HepG2 (cell line): ENCODE measurements at regions not wholly inside any gene's neighbourhood (a gene's known extent, or its start where the extent isn't known, plus 50 kb on each side); places are given as distances from the start of the nearest gene placed in this dataset.

Source experiments
- ATAC-seq: fragments of 200-7000 bp; cut with Tn5 transposase; 3 replicates; pipeline ENCODE4 v1.9.1; 2020; ENCODE audit warnings: mild to moderate bottlenecking, moderate library complexity
- BruUV-seq: library from RNA; stranded (reverse); fragments of 400-500 nt; replicated peaks from 2 replicates; lab custom pipeline; 2021; lab: Mats Ljungman, UMichigan
- CTCF ChIA-PET: fragments of 300-600 bp; formaldehyde crosslinking; extraction: SDS; loops from one replicate; lab custom pipeline; 2021; ENCODE audit warnings: low total read pairs, inconsistent platforms, low intra/inter-chr PET ratio; lab: Yijun Ruan, JAX
- POLR2A ChIA-PET: fragments of 350-600 bp; sonication (Branson Sonifier 250); formaldehyde crosslinking; loops from one replicate; lab custom pipeline; 2020; ENCODE audit warnings: antibody characterized with exemption, inconsistent platforms; lab: Yijun Ruan, JAX
- DNase-seq: peaks from one replicate; pipeline ENCODE4 v3.0.0-alpha.2; 2015; ENCODE audit warnings: low spot score
- FAIRE-seq: peaks from 3 replicates; lab custom pipeline; 2011; peaks lifted over from hg19 to GRCh38; lab: Jason Lieb, UNC
- H2AFZ ChIP-seq: one replicate; pipeline ENCODE4 v1.6.1; 2011; ENCODE audit warnings: low read length, inconsistent platforms
- H3K27ac ChIP-seq: fragments of 300-600 bp; 3 replicates; pipeline ENCODE4 v1.8.0; 2011; ENCODE audit warnings: mixed run types, mild to moderate bottlenecking, mixed read lengths, low read length, inconsistent platforms; ENCODE audit not compliant: insufficient read depth; ENCODE audit errors: extremely low read length
- H3K27me3 ChIP-seq, 2 experiments: fragments of 200-600 bp in 1 of 2; 2 replicates in 1 of 2; 3 replicates in 1 of 2; pipeline versions ENCODE4 v1.6.0 to v1.8.0; 2011; ENCODE audit warnings: low read length in 2 of 2, mild to moderate bottlenecking in 2 of 2, moderate library complexity in 2 of 2, inconsistent platforms in 1 of 2; ENCODE audit not compliant: insufficient read depth in 2 of 2, control insufficient read depth in 1 of 2
- H3K36me3 ChIP-seq, 2 experiments: fragments of 200-600 bp in 1 of 2; replicated peaks in 1 of 2; 2 replicates in 1 of 2; 3 replicates in 1 of 2; pipeline versions ENCODE4 v1.5.1 to v1.8.0; 2011; ENCODE audit warnings: low read length in 2 of 2, inconsistent platforms in 1 of 2; ENCODE audit not compliant: insufficient read depth in 2 of 2, control insufficient read depth in 1 of 2
- H3K4me1 ChIP-seq: 2 replicates; pipeline ENCODE4 v1.5.1; 2012; ENCODE audit warnings: low read length, inconsistent platforms; ENCODE audit not compliant: insufficient read depth
- H3K4me2 ChIP-seq: 2 replicates; pipeline ENCODE4 v1.6.0; 2011; ENCODE audit warnings: low read depth, low read length, inconsistent platforms
- H3K4me3 ChIP-seq, 3 experiments: fragments of 200-600 bp in 1 of 3; sonication (generic), shearing (Covaris generic) in 1 of 3; replicated peaks in 1 of 3; 2 replicates each; pipeline ENCODE4 v1.5.1; 2011 to 2016; ENCODE audit warnings: low read length in 3 of 3, inconsistent platforms in 2 of 3, low read depth in 2 of 3, mild to moderate bottlenecking in 2 of 3, control low read depth in 1 of 3, mixed read lengths in 1 of 3; ENCODE audit not compliant: insufficient read depth in 1 of 3
- H3K79me2 ChIP-seq: one replicate; pipeline ENCODE4 v1.6.1; 2011; ENCODE audit warnings: low read length, inconsistent platforms; ENCODE audit not compliant: insufficient read depth
- H3K9ac ChIP-seq: 2 replicates; pipeline ENCODE4 v1.6.0; 2011; ENCODE audit warnings: mild to moderate bottlenecking, low read depth, low read length, inconsistent platforms; ENCODE audit not compliant: insufficient read depth
- H3K9me3 ChIP-seq: 2 replicates; pipeline ENCODE4 v1.5.1; 2012; ENCODE audit warnings: mild to moderate bottlenecking, low read length
- H4K20me1 ChIP-seq: 2 replicates; pipeline ENCODE4 v1.6.0; 2011; ENCODE audit warnings: inconsistent platforms, mild to moderate bottlenecking, low read length, moderate library complexity; ENCODE audit not compliant: insufficient read depth
- ELK4 ChIP-seq: sonication (generic); formaldehyde crosslinking; IDR thresholded peaks from 2 replicates; pipeline ENCODE4 v1.9.0; 2021; ENCODE audit warnings: missing genetic modification reagents, borderline replicate concordance
- MAFK ChIP-seq, 2 experiments: IDR thresholded peaks in 1 of 2; conservative IDR thresholded peaks in 1 of 2; 2 replicates each; pipeline ENCODE4 v1.6.1; 2011; ENCODE audit warnings: improper control_type of control experiment in 2 of 2, low read length in 2 of 2
- MIER3 ChIP-seq: IDR thresholded peaks from 2 replicates; pipeline ENCODE4 v1.6.1; 2016; ENCODE audit warnings: missing compliant biosample characterization, borderline replicate concordance
- ZNF235 ChIP-seq: sonication (generic); formaldehyde crosslinking; IDR thresholded peaks from 2 replicates; pipeline ENCODE4 v1.8.1; 2023; ENCODE audit warnings: mild to moderate bottlenecking, missing genetic modification reagents, borderline replicate concordance
- ZNF484 ChIP-seq: sonication (generic); formaldehyde crosslinking; IDR thresholded peaks from 2 replicates; pipeline ENCODE4 v1.5.1; 2020; ENCODE audit warnings: mild to moderate bottlenecking, low read depth, missing genetic modification reagents, borderline replicate concordance
- ZNF574 ChIP-seq: sonication (generic); formaldehyde crosslinking; IDR thresholded peaks from 2 replicates; pipeline ENCODE4 v1.4.0; 2020; ENCODE audit warnings: missing genetic modification reagents
- ZNF609 ChIP-seq: sonication (generic); formaldehyde crosslinking; IDR thresholded peaks from 2 replicates; pipeline ENCODE4 v1.4.0; 2020; ENCODE audit warnings: mild to moderate bottlenecking, missing genetic modification reagents, borderline replicate concordance
- WGBS: methylation state at CpG from one replicate; pipeline ENCODE4 v1.1.6; 2017; ENCODE audit warnings: low lambda C conversion rate; 5-methylcytosine and 5-hydroxymethylcytosine counted together
- in situ Hi-C: cut with HindIII; loops from 2 replicates; pipeline ENCODE4 v1.10.0; 2017; ENCODE audit warnings: low pct_unique_long_range_greater_than_20kb; ENCODE audit not compliant: extremely low pct_ligation_motif_present
- intact Hi-C: fragments of 100-400 bp; cut with micrococcal nuclease; formaldehyde crosslinking; loops from one replicate; pipeline ENCODE4 v1.10.0; 2022; ENCODE audit not compliant: unreplicated experiment

GRCh38 chr2:18136881-18137475 is 258.5 kb downstream of the KCNS3 start:
- no peaks in the 10 kb centered on the region for H3K9me3 ChIP-seq
- no peaks in the 10 kb centered on the region for H3K79me2 ChIP-seq
- no TSS peak for BruUV-seq
- CTCF ChIA-PET: no interaction called here
- no peak overlapping the region for H3K4me3 ChIP-seq
- ATAC-seq (no peak), DNase-seq (no peak)
- H3K27me3 ChIP-seq: no peaks in the 10 kb centered on the region
- H3K4me1 ChIP-seq: no peaks in the 10 kb centered on the region
- no peak overlapping the region for H3K27ac ChIP-seq
- no peaks in the 10 kb centered on the region for H4K20me1 ChIP-seq
- no peak overlapping the region for H3K4me2 ChIP-seq
- POLR2A ChIA-PET: no interaction called here
- WGBS: 13% methylated on average over 6 of the region's 6 CpGs
- H3K9ac ChIP-seq: no peak overlapping the region
- intact Hi-C loops (no loop called here), in situ Hi-C loops (no loop called here)
- no peak overlapping the region for H2AFZ ChIP-seq
- TF ChIP-seq MIER3 (CRISPR knock-in tag): no peak
- TF ChIP-seq MAFK (conservative IDR thresholded peaks at IDR 0.05 in 1 of 2, IDR thresholded peaks at IDR 0.05 in 1 of 2; ENCODE audit: low read length in 2 of 2): peak in 1 of 2 experiments; percentile 25; a peak in 2 of 4 replicates
- TF ChIP-seq, all 625 proteins: peak for 1
- no peak for FAIRE-seq
- H3K36me3 ChIP-seq: no peaks in the 10 kb centered on the region

GRCh38 chr2:18133310-18133709 is 254.8 kb downstream of the KCNS3 start:
- Histone ChIP-seq H3K79me2 (no peaks in the 10 kb centered on the region), H3K4me1 (no peaks in the 10 kb centered on the region), H2AFZ (no peak overlapping the region), H3K9ac (no peak overlapping the region), H4K20me1 (no peaks in the 10 kb centered on the region), H3K27me3 (no peaks in the 10 kb centered on the region), H3K4me2 (no peak overlapping the region), H3K4me3 (no peak overlapping the region), H3K36me3 (no peaks in the 10 kb centered on the region), H3K27ac (no peak overlapping the region), H3K9me3 (no peaks in the 10 kb centered on the region)
- BruUV-seq: no TSS peak
- in situ Hi-C loops (no loop called here), intact Hi-C loops (no loop called here)
- CTCF ChIA-PET: no interaction called here
- DNase-seq: no peak
- ATAC-seq: no peak
- no peak for FAIRE-seq
- POLR2A ChIA-PET: no interaction called here
- TF ChIP-seq ZNF574 (CRISPR knock-in tag): no peak
- TF ChIP-seq ZNF235 (CRISPR knock-in tag): no peak
- no peak for TF ChIP-seq ZNF484 (CRISPR knock-in tag)
- no peak for TF ChIP-seq ELK4 (CRISPR knock-in tag)
- TF ChIP-seq ZNF609: no peak
